PC-9 (cell line): ENCODE measurements at regions not wholly inside any gene's neighbourhood (a gene's known extent, or its start where the extent isn't known, plus 50 kb on each side); places are given as distances from the start of the nearest gene placed in this dataset.

Source experiments
- EZH2 ChIP-seq: fragments of 200-600 bp; sonication (generic); IDR thresholded peaks from 2 replicates; pipeline ENCODE4 v1.8.0; 2017; ENCODE audit warnings: antibody characterized with exemption, low read depth
- TF ChIP-seq, protein P1 (sequence below): fragments of 200-600 bp; sonication (generic); conservative IDR thresholded peaks from 2 replicates; pipeline ENCODE4 v1.6.1; 2017; ENCODE audit warnings: mixed run types, antibody characterized with exemption, mild to moderate bottlenecking, moderate library complexity

DNA sequence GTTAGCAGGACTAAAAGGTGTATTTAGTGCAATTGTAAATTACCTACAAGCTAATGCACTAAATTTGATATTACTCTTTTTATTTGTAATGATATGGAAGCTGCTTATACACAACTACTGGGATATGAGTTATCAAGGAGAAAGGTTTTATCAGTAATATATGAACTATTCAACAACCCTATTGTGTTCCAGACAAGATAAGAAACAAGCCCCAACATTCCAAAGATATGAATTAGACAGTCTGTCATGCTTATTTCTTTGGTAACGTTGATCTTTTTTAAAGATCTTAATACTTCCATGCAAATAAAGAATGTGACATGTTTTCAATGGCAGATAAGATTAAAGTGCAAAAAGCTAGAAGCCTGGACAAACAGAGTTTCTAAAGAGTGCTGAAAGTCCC is 314.0 kb upstream of the THBS1 start:
- TF ChIP-seq, protein P1, sequence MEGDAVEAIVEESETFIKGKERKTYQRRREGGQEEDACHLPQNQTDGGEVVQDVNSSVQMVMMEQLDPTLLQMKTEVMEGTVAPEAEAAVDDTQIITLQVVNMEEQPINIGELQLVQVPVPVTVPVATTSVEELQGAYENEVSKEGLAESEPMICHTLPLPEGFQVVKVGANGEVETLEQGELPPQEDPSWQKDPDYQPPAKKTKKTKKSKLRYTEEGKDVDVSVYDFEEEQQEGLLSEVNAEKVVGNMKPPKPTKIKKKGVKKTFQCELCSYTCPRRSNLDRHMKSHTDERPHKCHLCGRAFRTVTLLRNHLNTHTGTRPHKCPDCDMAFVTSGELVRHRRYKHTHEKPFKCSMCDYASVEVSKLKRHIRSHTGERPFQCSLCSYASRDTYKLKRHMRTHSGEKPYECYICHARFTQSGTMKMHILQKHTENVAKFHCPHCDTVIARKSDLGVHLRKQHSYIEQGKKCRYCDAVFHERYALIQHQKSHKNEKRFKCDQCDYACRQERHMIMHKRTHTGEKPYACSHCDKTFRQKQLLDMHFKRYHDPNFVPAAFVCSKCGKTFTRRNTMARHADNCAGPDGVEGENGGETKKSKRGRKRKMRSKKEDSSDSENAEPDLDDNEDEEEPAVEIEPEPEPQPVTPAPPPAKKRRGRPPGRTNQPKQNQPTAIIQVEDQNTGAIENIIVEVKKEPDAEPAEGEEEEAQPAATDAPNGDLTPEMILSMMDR, result no peak
- no peak for TF ChIP-seq EZH2
